Peyer's patch (tissue), 4 donors: ENCODE measurements at regions not wholly inside any gene's neighbourhood (a gene's known extent, or its start where the extent isn't known, plus 50 kb on each side); places are given as distances from the start of the nearest gene placed in this dataset.

ENCODE experiments used
- DNase-seq, 3 donors: peaks; one replicate each; pipeline ENCODE4 v3.0.0-alpha.2; 2017 to 2019
- H3K27ac ChIP-seq, 4 donors: fragments of 200-600 bp; sonication (generic); one replicate each; pipeline ENCODE4 v1.5.1; 2016 to 2019
- H3K27me3 ChIP-seq, 2 donors: fragments of 200-600 bp; sonication (generic); one replicate each; pipeline ENCODE4 v1.5.1; 2019
- H3K36me3 ChIP-seq, 3 donors: fragments of 200-600 bp; sonication (generic); one replicate each; pipeline ENCODE4 v1.5.1; 2016 to 2019
- H3K4me1 ChIP-seq, 4 donors: fragments of 200-600 bp; sonication (generic); one replicate each; pipeline ENCODE4 v1.5.1; 2016 to 2019
- H3K4me3 ChIP-seq, 4 donors: fragments of 200-600 bp; sonication (generic); 1 replicate in 3 of 4; 2 replicates in 1 of 4; pipeline ENCODE4 v1.5.1; 2016 to 2019; ENCODE audit warnings: mild to moderate bottlenecking in 1 of 4
- H3K9me3 ChIP-seq, 4 donors: fragments of 200-600 bp; sonication (generic); one replicate each; pipeline ENCODE4 v1.5.1; 2016 to 2019; ENCODE audit warnings: mild to moderate bottlenecking in 1 of 4
- POLR2A ChIP-seq, 2 donors: fragments of 450-650 bp; IDR thresholded peaks; one replicate each; pipeline ENCODE4 v1.5.1; 2017; ENCODE audit warnings: antibody characterized with exemption in 2 of 2, mild to moderate bottlenecking in 2 of 2, moderate library complexity in 2 of 2
- TF ChIP-seq, protein P1 (sequence below), 6 experiments: fragments of 450-650 bp in 4 of 6; fragments of 200-600 bp in 2 of 6; sonication (generic) in 1 of 6; IDR thresholded peaks; one replicate each; pipeline ENCODE4 v1.5.1; 2017 to 2019; ENCODE audit warnings: antibody characterized with exemption in 6 of 6, mild to moderate bottlenecking in 3 of 6, moderate library complexity in 1 of 6

DNA sequence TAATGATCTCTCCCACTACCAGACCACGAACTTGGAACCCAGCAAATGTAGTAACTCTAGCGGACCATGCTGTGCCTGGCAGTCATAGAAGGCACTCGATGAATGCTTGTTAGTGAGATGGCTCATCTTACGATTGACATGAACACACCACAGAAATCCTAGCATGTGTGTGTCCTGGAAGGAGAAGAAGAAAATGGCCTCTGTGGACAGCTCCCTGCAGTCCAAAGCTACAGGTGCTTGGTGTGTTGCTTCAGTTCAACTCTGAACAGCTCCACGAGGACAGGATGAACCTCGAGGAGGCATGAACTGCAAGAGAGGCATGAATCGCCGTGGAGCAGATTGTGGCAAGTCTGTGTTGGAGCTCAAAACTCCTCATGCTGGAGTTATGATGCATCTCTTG lies 93.5 kb downstream of the KLF6 start:
- no peak for TF ChIP-seq POLR2A (IDR thresholded peaks at IDR 0.05)
- TF ChIP-seq, protein P1, sequence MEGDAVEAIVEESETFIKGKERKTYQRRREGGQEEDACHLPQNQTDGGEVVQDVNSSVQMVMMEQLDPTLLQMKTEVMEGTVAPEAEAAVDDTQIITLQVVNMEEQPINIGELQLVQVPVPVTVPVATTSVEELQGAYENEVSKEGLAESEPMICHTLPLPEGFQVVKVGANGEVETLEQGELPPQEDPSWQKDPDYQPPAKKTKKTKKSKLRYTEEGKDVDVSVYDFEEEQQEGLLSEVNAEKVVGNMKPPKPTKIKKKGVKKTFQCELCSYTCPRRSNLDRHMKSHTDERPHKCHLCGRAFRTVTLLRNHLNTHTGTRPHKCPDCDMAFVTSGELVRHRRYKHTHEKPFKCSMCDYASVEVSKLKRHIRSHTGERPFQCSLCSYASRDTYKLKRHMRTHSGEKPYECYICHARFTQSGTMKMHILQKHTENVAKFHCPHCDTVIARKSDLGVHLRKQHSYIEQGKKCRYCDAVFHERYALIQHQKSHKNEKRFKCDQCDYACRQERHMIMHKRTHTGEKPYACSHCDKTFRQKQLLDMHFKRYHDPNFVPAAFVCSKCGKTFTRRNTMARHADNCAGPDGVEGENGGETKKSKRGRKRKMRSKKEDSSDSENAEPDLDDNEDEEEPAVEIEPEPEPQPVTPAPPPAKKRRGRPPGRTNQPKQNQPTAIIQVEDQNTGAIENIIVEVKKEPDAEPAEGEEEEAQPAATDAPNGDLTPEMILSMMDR (IDR thresholded peaks at IDR 0.05): no peak
- Histone ChIP-seq H3K27ac (no peak overlapping the region), H3K9me3 (no peaks in the 10 kb centered on the region), H3K27me3 (no peaks in the 10 kb centered on the region), H3K4me3 (no peak overlapping the region), H3K4me1 (no peaks in the 10 kb centered on the region), H3K36me3 (no peaks in the 10 kb centered on the region)
- DNase-seq: no peak

DNA sequence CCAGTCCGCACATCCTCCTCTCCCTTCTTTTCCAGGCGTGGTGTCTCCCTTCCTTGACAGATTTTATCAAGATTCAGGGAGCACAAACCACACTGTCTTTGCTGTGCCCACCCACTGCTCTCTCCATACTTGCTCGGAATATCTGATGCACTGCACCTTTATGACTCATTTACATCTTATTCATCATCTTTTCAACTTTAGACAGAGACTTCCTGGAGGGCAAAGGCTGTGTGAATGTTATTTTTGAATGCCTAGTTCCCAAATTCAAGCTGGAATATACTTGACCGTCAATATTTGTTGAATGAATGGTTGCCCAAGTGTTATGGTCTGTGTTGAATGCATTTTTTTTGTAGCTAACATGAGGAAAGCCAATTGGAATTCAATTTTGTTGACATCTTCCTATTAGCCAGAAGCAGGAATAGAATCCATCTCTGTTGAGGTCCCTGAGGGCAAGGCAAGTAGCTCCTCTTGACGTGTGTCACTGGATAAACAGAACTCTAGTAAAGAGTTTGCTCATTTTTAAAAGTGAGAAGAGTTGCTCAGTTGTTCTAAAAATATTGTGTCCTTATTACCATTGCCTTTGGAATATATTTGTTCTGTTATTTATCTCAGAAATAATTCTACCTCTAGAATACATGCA lies 95.0 kb downstream of the KLF6 start:
- no peak for DNase-seq
- no peaks in the 10 kb centered on the region for H3K27me3 ChIP-seq
- no peaks in the 10 kb centered on the region for H3K9me3 ChIP-seq
- no peaks in the 10 kb centered on the region for H3K4me1 ChIP-seq
- no peak overlapping the region for H3K4me3 ChIP-seq
- TF ChIP-seq, protein P1 (IDR thresholded peaks at IDR 0.05): no peak
- TF ChIP-seq POLR2A (IDR thresholded peaks at IDR 0.05): no peak
- H3K27ac ChIP-seq: no peak overlapping the region
- no peaks in the 10 kb centered on the region for H3K36me3 ChIP-seq

DNA sequence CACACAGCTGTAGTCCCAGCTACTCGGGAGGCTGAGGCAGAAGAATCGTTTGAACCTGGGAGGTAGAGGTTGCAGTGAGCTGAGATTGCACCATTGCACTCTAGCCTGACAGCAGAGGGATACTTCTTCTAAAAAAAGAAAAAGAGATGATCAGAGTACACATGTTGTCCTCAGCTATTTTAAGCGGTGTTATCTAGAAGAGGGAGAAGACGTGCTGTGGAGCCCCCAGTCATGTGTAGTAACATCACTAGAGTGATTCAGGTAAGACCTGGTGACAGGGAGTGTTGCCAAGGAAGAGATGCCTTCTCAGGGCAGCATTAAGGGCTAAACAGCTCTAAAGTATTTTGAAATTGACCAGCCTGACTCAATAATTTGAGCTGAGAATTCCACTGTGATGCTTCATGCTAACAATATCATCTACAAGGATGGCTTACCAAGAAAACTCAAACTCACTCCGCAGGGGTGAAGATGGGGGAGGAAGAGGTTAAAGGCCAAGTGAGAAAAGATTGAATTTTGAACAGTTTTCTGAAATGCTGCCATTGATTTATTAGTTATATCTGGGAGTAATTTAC lies 97.4 kb downstream of the KLF6 start:
- H3K4me1 ChIP-seq: no peaks in the 10 kb centered on the region
- TF ChIP-seq POLR2A (IDR thresholded peaks at IDR 0.05): no peak
- TF ChIP-seq, protein P1 (IDR thresholded peaks at IDR 0.05): no peak
- H3K27me3 ChIP-seq: no peaks in the 10 kb centered on the region
- H3K27ac ChIP-seq: no peak overlapping the region
- no peaks in the 10 kb centered on the region for H3K9me3 ChIP-seq
- no peak for DNase-seq
- H3K36me3 ChIP-seq: no peaks in the 10 kb centered on the region
- H3K4me3 ChIP-seq: no peak overlapping the region

- Histone ChIP-seq H3K27me3 (no peaks in the 10 kb centered on the region), H3K9me3 (no peaks in the 10 kb centered on the region), H3K4me3 (no peak overlapping the region), H3K27ac (no peak overlapping the region), H3K4me1 (no peaks in the 10 kb centered on the region), H3K36me3 (no peaks in the 10 kb centered on the region)
- TF ChIP-seq POLR2A (IDR thresholded peaks at IDR 0.05): no peak
- TF ChIP-seq, protein P1 (IDR thresholded peaks at IDR 0.05): no peak
- no peak for DNase-seq
Measured at GRCh38 chr10:3685384-3685783, 99.6 kb downstream of the KLF6 start.

DNA sequence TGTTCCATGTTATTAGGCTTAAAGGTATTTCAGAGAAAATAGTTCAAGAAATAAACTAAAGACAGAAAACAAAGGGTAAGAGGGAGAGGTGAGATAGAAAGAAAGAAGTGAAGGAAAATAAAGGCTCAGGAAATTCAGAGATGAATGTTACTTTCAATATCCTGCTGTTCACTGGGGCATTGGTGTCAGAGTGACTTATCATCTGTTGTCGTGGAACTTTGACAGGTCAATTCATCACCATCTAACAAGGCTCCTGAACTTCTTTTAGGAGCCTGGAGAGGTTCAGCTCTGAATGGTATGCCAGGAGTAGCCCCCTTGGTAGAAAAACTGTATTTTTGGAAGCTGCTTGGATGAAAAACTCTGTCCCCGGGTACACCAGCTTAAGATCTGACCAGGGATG lies 100.1 kb downstream of the KLF6 start:
- DNase-seq: no peak
- Histone ChIP-seq H3K27ac (no peak overlapping the region), H3K27me3 (no peaks in the 10 kb centered on the region), H3K9me3 (no peaks in the 10 kb centered on the region), H3K4me1 (no peaks in the 10 kb centered on the region), H3K4me3 (no peak overlapping the region), H3K36me3 (no peaks in the 10 kb centered on the region)
- no peak for TF ChIP-seq POLR2A (IDR thresholded peaks at IDR 0.05)
- TF ChIP-seq, protein P1 (IDR thresholded peaks at IDR 0.05): no peak
